Naive B cell (primary cell): ENCODE measurements at regions not wholly inside any gene's neighbourhood (a gene's known extent, or its start where the extent isn't known, plus 50 kb on each side); places are given as distances from the start of the nearest gene placed in this dataset.
"Not testable (repeated sequence)": the region's sequence is repeated elsewhere in the genome, so short reads cannot be mapped to it uniquely, and the experiment has no call there.

ENCODE experiments used
- ATAC-seq, 2 donors: fragments of 150-1000 bp; cut with Tn5 transposase; 2 replicates each; pipeline ENCODE4 v1.10.0; 2021; ENCODE audit warnings: low read depth in 2 of 2, mild to moderate bottlenecking in 2 of 2, moderate library complexity in 2 of 2
- DNase-seq: peaks from one replicate; pipeline ENCODE4 v3.0.0; 2022
- H3K27ac Mint-ChIP-seq, 6 donors: one replicate each; pipeline ENCODE4 v1.8.0; 2020 to 2022; ENCODE audit warnings: mild to moderate bottlenecking in 6 of 6, mixed read lengths in 6 of 6, moderate library complexity in 5 of 6, inconsistent platforms in 2 of 6
- H3K27me3 Mint-ChIP-seq, 3 donors: one replicate each; pipeline ENCODE4 v1.8.0; 2021 to 2022; ENCODE audit warnings: mixed read lengths in 3 of 3, mild to moderate bottlenecking in 1 of 3
- H3K36me3 Mint-ChIP-seq, 2 donors: one replicate each; pipeline ENCODE4 v1.8.0; 2020 to 2022; ENCODE audit warnings: mixed read lengths in 2 of 2, inconsistent platforms in 1 of 2, mild to moderate bottlenecking in 1 of 2
- H3K4me1 Mint-ChIP-seq, 3 donors: one replicate each; pipeline ENCODE4 v1.8.0; 2020 to 2022; ENCODE audit warnings: mixed read lengths in 3 of 3, inconsistent platforms in 1 of 3, mild to moderate bottlenecking in 1 of 3, moderate library complexity in 1 of 3
- H3K4me3 Mint-ChIP-seq, 8 donors: one replicate each; pipeline ENCODE4 v1.8.0; 2020 to 2022; ENCODE audit warnings: mild to moderate bottlenecking in 8 of 8, mixed read lengths in 8 of 8, moderate library complexity in 8 of 8, inconsistent platforms in 2 of 8
- H3K9me3 Mint-ChIP-seq, 7 donors: one replicate each; pipeline ENCODE4 v1.8.0; 2020 to 2022; ENCODE audit warnings: mixed read lengths in 7 of 7, mild to moderate bottlenecking in 5 of 7, inconsistent platforms in 2 of 7, moderate library complexity in 1 of 7

- DNase-seq (no peak), ATAC-seq (no peak)
- Mint-ChIP-seq H3K27ac (peak overlapping the region in 3 of 6 donors; percentile 1 to 61 (median 5)), H3K4me1 (peaks cover 8 to 16% (median 13%) of the 10 kb centered on the region in 3 donors), H3K27me3 (peaks cover 0 to 5% (median 0%) of the 10 kb centered on the region in 3 donors), H3K4me3 (peak overlapping the region in 6 of 8 donors; percentile 3 to 54 (median 20)), H3K36me3 (no peaks in the 10 kb centered on the region), H3K9me3 (no peaks in the 10 kb centered on the region)
Measured at GRCh38 chr15:93932164-93932776, 299.1 kb upstream of the MCTP2 start.

- H3K9me3 Mint-ChIP-seq, result no peaks in the 10 kb centered on the region
- ATAC-seq (no peak), DNase-seq (no peak)
- no peaks in the 10 kb centered on the region for H3K36me3 Mint-ChIP-seq
- H3K27me3 Mint-ChIP-seq, result peaks cover 0 to 5% (median 0%) of the 10 kb centered on the region in 3 donors
- no peak overlapping the region for H3K27ac Mint-ChIP-seq
- H3K4me1 Mint-ChIP-seq, result peaks cover 8 to 16% (median 13%) of the 10 kb centered on the region in 3 donors
- no peak overlapping the region for H3K4me3 Mint-ChIP-seq
Measured at GRCh38 chr15:93929375-93930094, 301.8 kb upstream of the MCTP2 start.

GRCh38 chr15:93920204-93920603, 311.2 kb upstream of the MCTP2 start:
- no peak for ATAC-seq
- H3K27ac Mint-ChIP-seq, result no peak overlapping the region
- no peak for DNase-seq
- peaks cover 0 to 22% (median 7%) of the 10 kb centered on the region in 7 donors for H3K9me3 Mint-ChIP-seq
- H3K4me1 Mint-ChIP-seq, result no peaks in the 10 kb centered on the region
- no peak overlapping the region for H3K4me3 Mint-ChIP-seq
- peaks cover 0 to 4% of the 10 kb centered on the region in 2 donors for H3K36me3 Mint-ChIP-seq
- peaks cover 0 to 6% (median 3%) of the 10 kb centered on the region in 3 donors for H3K27me3 Mint-ChIP-seq

GRCh38 chr15:93918801-93919200, 312.6 kb upstream of the MCTP2 start:
- not testable (repeated sequence) for H3K27ac Mint-ChIP-seq, DNase-seq, H3K4me1 Mint-ChIP-seq, H3K36me3 Mint-ChIP-seq, H3K4me3 Mint-ChIP-seq, H3K27me3 Mint-ChIP-seq, ATAC-seq
- peaks cover 0 to 22% (median 7%) of the 10 kb centered on the region in 7 donors for H3K9me3 Mint-ChIP-seq

- Mint-ChIP-seq H3K36me3 (peaks cover 0 to 2% of the 10 kb centered on the region in 2 donors), H3K9me3 (peaks cover 0 to 12% (median 7%) of the 10 kb centered on the region in 7 donors), H3K4me3 (no peak overlapping the region), H3K4me1 (no peaks in the 10 kb centered on the region), H3K27me3 (peaks cover 0 to 6% (median 0%) of the 10 kb centered on the region in 3 donors), H3K27ac (no peak overlapping the region)
- no peak for ATAC-seq
- no peak for DNase-seq
Measured at GRCh38 chr15:93917181-93917580, 314.2 kb upstream of the MCTP2 start.

GRCh38 chr15:93913871-93914270, 317.5 kb upstream of the MCTP2 start:
- no peak overlapping the region for H3K4me3 Mint-ChIP-seq
- no peaks in the 10 kb centered on the region for H3K36me3 Mint-ChIP-seq
- H3K27ac Mint-ChIP-seq, result peak overlapping the region in 1 of 6 donors; percentile 45
- peaks cover 0 to 2% (median 0%) of the 10 kb centered on the region in 3 donors for H3K27me3 Mint-ChIP-seq
- DNase-seq (no peak), ATAC-seq (no peak)
- H3K9me3 Mint-ChIP-seq, result peaks cover 0 to 5% (median 0%) of the 10 kb centered on the region in 7 donors
- no peaks in the 10 kb centered on the region for H3K4me1 Mint-ChIP-seq

GRCh38 chr15:93913310-93913709, 318.1 kb upstream of the MCTP2 start:
- Mint-ChIP-seq H3K4me3 (no peak overlapping the region), H3K36me3 (no peaks in the 10 kb centered on the region), H3K27ac (no peak overlapping the region), H3K27me3 (peaks cover 0 to 2% (median 0%) of the 10 kb centered on the region in 3 donors), H3K9me3 (peaks cover 0 to 5% (median 0%) of the 10 kb centered on the region in 7 donors), H3K4me1 (no peaks in the 10 kb centered on the region)
- ATAC-seq (no peak), DNase-seq (no peak)

GRCh38 chr15:93900476-93901400, 330.6 kb upstream of the MCTP2 start:
- DNase-seq (no peak), ATAC-seq (no peak)
- Mint-ChIP-seq H3K27me3 (peaks cover 0 to 9% (median 3%) of the 10 kb centered on the region in 3 donors), H3K27ac (peak overlapping the region in 1 of 6 donors; percentile 36), H3K9me3 (no peaks in the 10 kb centered on the region), H3K36me3 (no peaks in the 10 kb centered on the region), H3K4me3 (peak overlapping the region in 2 of 8 donors; percentile 27 to 43), H3K4me1 (no peaks in the 10 kb centered on the region)

GRCh38 chr15:93899817-93900216, 331.5 kb upstream of the MCTP2 start:
- H3K27ac Mint-ChIP-seq, result no peak overlapping the region
- H3K36me3 Mint-ChIP-seq, result no peaks in the 10 kb centered on the region
- no peak overlapping the region for H3K4me3 Mint-ChIP-seq

GRCh38 chr15:93897377-93897776, 334.0 kb upstream of the MCTP2 start:
- no peaks in the 10 kb centered on the region for H3K4me1 Mint-ChIP-seq
- no peak overlapping the region for H3K27ac Mint-ChIP-seq
- DNase-seq, result no peak
- H3K9me3 Mint-ChIP-seq, result no peaks in the 10 kb centered on the region
- H3K36me3 Mint-ChIP-seq, result no peaks in the 10 kb centered on the region
- peaks cover 0 to 9% (median 5%) of the 10 kb centered on the region in 3 donors for H3K27me3 Mint-ChIP-seq
- H3K4me3 Mint-ChIP-seq, result no peak overlapping the region
- no peak for ATAC-seq

More at GRCh38 chr15:93899817-93900216, 331.5 kb upstream of the MCTP2 start:
- no peak for DNase-seq
- Mint-ChIP-seq H3K9me3 (no peaks in the 10 kb centered on the region), H3K27me3 (peaks cover 0 to 9% (median 5%) of the 10 kb centered on the region in 3 donors), H3K4me1 (no peaks in the 10 kb centered on the region)
- no peak for ATAC-seq

- no peaks in the 10 kb centered on the region for H3K36me3 Mint-ChIP-seq
- H3K4me1 Mint-ChIP-seq, result no peaks in the 10 kb centered on the region
- peaks cover 0 to 5% (median 0%) of the 10 kb centered on the region in 3 donors for H3K27me3 Mint-ChIP-seq
- H3K9me3 Mint-ChIP-seq, result no peaks in the 10 kb centered on the region
- H3K4me3 Mint-ChIP-seq, result no peak overlapping the region
- H3K27ac Mint-ChIP-seq, result no peak overlapping the region
- DNase-seq, result no peak
- no peak for ATAC-seq
Measured at GRCh38 chr15:93895976-93896770, 335.2 kb upstream of the MCTP2 start.

GRCh38 chr15:93894438-93895036, 336.8 kb upstream of the MCTP2 start:
- Mint-ChIP-seq H3K4me1 (no peaks in the 10 kb centered on the region), H3K27me3 (peaks cover 0 to 5% (median 0%) of the 10 kb centered on the region in 3 donors), H3K9me3 (no peaks in the 10 kb centered on the region), H3K27ac (no peak overlapping the region), H3K4me3 (no peak overlapping the region), H3K36me3 (no peaks in the 10 kb centered on the region)
- DNase-seq, result no peak
- ATAC-seq, result no peak
